ENCODE measurements at regions not wholly inside any gene's neighbourhood (a gene's known extent, or its start where the extent isn't known, plus 50 kb on each side); places are given as distances from the start of the nearest gene placed in this dataset.

- TF ChIP-seq, protein P1, sequence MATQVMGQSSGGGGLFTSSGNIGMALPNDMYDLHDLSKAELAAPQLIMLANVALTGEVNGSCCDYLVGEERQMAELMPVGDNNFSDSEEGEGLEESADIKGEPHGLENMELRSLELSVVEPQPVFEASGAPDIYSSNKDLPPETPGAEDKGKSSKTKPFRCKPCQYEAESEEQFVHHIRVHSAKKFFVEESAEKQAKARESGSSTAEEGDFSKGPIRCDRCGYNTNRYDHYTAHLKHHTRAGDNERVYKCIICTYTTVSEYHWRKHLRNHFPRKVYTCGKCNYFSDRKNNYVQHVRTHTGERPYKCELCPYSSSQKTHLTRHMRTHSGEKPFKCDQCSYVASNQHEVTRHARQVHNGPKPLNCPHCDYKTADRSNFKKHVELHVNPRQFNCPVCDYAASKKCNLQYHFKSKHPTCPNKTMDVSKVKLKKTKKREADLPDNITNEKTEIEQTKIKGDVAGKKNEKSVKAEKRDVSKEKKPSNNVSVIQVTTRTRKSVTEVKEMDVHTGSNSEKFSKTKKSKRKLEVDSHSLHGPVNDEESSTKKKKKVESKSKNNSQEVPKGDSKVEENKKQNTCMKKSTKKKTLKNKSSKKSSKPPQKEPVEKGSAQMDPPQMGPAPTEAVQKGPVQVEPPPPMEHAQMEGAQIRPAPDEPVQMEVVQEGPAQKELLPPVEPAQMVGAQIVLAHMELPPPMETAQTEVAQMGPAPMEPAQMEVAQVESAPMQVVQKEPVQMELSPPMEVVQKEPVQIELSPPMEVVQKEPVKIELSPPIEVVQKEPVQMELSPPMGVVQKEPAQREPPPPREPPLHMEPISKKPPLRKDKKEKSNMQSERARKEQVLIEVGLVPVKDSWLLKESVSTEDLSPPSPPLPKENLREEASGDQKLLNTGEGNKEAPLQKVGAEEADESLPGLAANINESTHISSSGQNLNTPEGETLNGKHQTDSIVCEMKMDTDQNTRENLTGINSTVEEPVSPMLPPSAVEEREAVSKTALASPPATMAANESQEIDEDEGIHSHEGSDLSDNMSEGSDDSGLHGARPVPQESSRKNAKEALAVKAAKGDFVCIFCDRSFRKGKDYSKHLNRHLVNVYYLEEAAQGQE (IDR thresholded peaks at IDR 0.05; ENCODE audit: low read depth) = no peak
- TF ChIP-seq, protein P2, sequence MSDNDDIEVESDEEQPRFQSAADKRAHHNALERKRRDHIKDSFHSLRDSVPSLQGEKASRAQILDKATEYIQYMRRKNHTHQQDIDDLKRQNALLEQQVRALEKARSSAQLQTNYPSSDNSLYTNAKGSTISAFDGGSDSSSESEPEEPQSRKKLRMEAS (IDR thresholded peaks at IDR 0.05) = no peak
- no peak for TF ChIP-seq EP300 (IDR thresholded peaks at IDR 0.05; ENCODE audit: borderline replicate concordance)
- TF ChIP-seq TAF1 (IDR thresholded peaks at IDR 0.05; ENCODE audit: low read depth) = no peak
Observed at GRCh38 chr2:138444411-138444810, 57.2 kb upstream of the SPOPL start.

Data from Ishikawa (cell line).